ENCODE measurements at regions not wholly inside any gene's neighbourhood (a gene's known extent, or its start where the extent isn't known, plus 50 kb on each side); places are given as distances from the start of the nearest gene placed in this dataset.

- CTCF ChIA-PET = no interaction called here
- DNase-seq (ENCODE audit: low spot score) = no peak
- no peak overlapping the region for H3K27ac Mint-ChIP-seq
Measured at GRCh38 chr2:220707261-220707660, 864.8 kb downstream of the EPHA4 start.

DNA sequence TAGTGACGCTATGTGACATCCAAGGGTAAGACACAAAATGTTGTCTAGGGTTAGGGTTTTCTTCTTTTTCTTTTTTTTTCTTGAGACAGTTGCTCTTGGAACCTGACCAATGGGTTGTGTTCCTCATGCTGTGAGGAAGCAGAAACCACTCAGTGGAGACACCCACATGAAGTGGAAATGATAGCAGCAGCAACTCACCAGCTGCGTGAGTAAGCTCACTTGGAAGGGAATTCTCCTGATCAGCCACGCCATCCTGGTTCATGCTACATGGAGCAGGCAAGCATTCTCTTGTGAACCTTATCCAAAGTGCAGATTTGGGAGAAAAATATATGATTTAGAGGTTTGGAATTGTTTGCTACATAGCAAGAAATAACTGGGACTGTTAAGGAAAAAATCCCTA is 863.7 kb downstream of the EPHA4 start:
- no peaks in the 10 kb centered on the region for H3K27me3 Mint-ChIP-seq (ENCODE audit: low read depth)
- DNase-seq (ENCODE audit: low spot score) = no peak
- H3K4me3 Mint-ChIP-seq = no peak overlapping the region
- ChIA-PET CTCF (no interaction called here), POLR2A (no interaction called here)
- peaks cover 8% of the 10 kb centered on the region for H3K9me3 Mint-ChIP-seq
- no peak for ATAC-seq
- 0 out of 2 replicates have a peak, but pooled peaks cover 3% of the 10 kb centered on the region for H3K36me3 Mint-ChIP-seq
- no peak overlapping the region for H3K27ac Mint-ChIP-seq
- TF ChIP-seq ZNF281 (CRISPR knock-in tag; IDR thresholded peaks at IDR 0.05) = no peak
- TF ChIP-seq, protein P1, sequence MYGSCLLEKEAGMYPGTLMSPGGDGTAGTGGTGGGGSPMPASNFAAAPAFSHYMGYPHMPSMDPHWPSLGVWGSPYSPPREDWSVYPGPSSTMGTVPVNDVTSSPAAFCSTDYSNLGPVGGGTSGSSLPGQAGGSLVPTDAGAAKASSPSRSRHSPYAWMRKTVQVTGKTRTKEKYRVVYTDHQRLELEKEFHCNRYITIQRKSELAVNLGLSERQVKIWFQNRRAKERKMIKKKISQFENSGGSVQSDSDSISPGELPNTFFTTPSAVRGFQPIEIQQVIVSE (CRISPR knock-in tag; IDR thresholded peaks at IDR 0.05; ENCODE audit: borderline replicate concordance) = no peak
- TF ChIP-seq ZNF396 (CRISPR knock-in tag; IDR thresholded peaks at IDR 0.05; ENCODE audit: borderline replicate concordance) = no peak
- TF ChIP-seq, protein P2, sequence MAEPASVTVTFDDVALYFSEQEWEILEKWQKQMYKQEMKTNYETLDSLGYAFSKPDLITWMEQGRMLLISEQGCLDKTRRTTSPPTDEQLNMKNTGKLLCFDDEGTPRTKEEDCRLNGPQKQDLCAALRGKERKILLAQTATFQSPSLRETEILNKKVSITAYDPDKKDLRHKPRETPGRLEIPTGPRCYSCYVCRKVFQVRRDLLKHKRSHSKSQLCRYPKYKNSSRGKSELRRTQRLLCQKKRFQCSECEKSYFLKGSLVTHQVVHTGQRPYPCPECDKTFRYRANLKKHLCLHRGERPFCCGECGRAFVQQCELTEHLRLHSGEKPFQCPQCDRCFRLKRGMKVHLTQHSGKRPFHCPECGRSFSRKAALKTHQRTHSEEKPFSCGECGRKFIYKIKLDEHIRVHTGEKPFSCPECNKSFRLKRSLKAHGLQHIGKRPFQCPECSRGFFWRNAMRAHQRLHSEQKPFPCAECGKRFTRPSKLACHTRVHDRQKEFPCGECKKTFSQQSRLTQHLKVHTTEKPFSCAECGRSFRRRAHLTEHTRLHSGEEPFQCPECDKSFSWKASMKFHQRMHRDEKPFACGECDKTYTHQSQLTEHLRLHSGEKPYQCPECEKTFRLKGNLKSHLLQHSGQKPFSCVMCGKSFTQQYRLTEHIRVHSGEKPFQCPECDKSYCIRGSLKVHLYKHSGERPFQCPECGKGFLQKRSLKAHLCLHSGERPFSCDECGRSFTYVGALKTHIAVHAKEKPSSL (CRISPR knock-in tag; conservative IDR thresholded peaks at IDR 0.05) = no peak
- TF ChIP-seq FOXJ3 (CRISPR knock-in tag; IDR thresholded peaks at IDR 0.05; ENCODE audit: borderline replicate concordance) = no peak
- TF ChIP-seq E2F5 (CRISPR knock-in tag; IDR thresholded peaks at IDR 0.05) = no peak
- TF ChIP-seq GTF2I (CRISPR knock-in tag; conservative IDR thresholded peaks at IDR 0.05) = no peak
- TF ChIP-seq STAT6 (CRISPR knock-in tag; conservative IDR thresholded peaks at IDR 0.05; ENCODE audit: low read depth) = no peak
- no peak for TF ChIP-seq SMAD3 (CRISPR knock-in tag; IDR thresholded peaks at IDR 0.05; ENCODE audit: borderline replicate concordance)
- no peak for TF ChIP-seq GABPB1 (CRISPR knock-in tag; IDR thresholded peaks at IDR 0.05)
- TF ChIP-seq, protein P3, sequence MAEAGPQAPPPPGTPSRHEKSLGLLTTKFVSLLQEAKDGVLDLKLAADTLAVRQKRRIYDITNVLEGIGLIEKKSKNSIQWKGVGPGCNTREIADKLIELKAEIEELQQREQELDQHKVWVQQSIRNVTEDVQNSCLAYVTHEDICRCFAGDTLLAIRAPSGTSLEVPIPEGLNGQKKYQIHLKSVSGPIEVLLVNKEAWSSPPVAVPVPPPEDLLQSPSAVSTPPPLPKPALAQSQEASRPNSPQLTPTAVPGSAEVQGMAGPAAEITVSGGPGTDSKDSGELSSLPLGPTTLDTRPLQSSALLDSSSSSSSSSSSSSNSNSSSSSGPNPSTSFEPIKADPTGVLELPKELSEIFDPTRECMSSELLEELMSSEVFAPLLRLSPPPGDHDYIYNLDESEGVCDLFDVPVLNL (CRISPR knock-in tag; IDR thresholded peaks at IDR 0.05; ENCODE audit: borderline replicate concordance, low read depth) = no peak
- TF ChIP-seq SOX15 (CRISPR knock-in tag; IDR thresholded peaks at IDR 0.05) = no peak
- TF ChIP-seq NR3C1 (CRISPR knock-in tag; conservative IDR thresholded peaks at IDR 0.05; ENCODE audit: low read depth) = no peak
- no peak for TF ChIP-seq JAZF1 (CRISPR knock-in tag; IDR thresholded peaks at IDR 0.05)
- peaks cover 10% of the 10 kb centered on the region for H3K4me1 Mint-ChIP-seq

More at GRCh38 chr2:220707261-220707660, 864.8 kb downstream of the EPHA4 start:
- POLR2A ChIA-PET = no interaction called here
- Mint-ChIP-seq H3K4me1 (peaks cover 15% of the 10 kb centered on the region), H3K9me3 (peaks cover 8% of the 10 kb centered on the region), H3K27me3 (ENCODE audit: low read depth) (no peaks in the 10 kb centered on the region), H3K4me3 (no peak overlapping the region), H3K36me3 (0 out of 2 replicates have a peak, but pooled peaks cover 3% of the 10 kb centered on the region)
- ATAC-seq = no peak
- no peak for TF ChIP-seq MXD4 (CRISPR knock-in tag; IDR thresholded peaks at IDR 0.05; ENCODE audit: borderline replicate concordance)
- no peak for TF ChIP-seq ZNF232 (CRISPR knock-in tag; IDR thresholded peaks at IDR 0.05)
- no peak for TF ChIP-seq ZNF396 (CRISPR knock-in tag; IDR thresholded peaks at IDR 0.05; ENCODE audit: borderline replicate concordance)
- no peak for TF ChIP-seq RELA (CRISPR knock-in tag; IDR thresholded peaks at IDR 0.05; ENCODE audit: borderline replicate concordance)
- TF ChIP-seq ZBTB21 (CRISPR knock-in tag; IDR thresholded peaks at IDR 0.05; ENCODE audit: borderline replicate concordance) = no peak
- TF ChIP-seq, protein P2 (CRISPR knock-in tag; conservative IDR thresholded peaks at IDR 0.05) = no peak
- no peak for TF ChIP-seq FOXP1 (CRISPR knock-in tag; IDR thresholded peaks at IDR 0.05; ENCODE audit: borderline replicate concordance)

All from WTC11 (cell line).